ENCODE measurements at regions not wholly inside any gene's neighbourhood (a gene's known extent, or its start where the extent isn't known, plus 50 kb on each side); places are given as distances from the start of the nearest gene placed in this dataset.

DNA sequence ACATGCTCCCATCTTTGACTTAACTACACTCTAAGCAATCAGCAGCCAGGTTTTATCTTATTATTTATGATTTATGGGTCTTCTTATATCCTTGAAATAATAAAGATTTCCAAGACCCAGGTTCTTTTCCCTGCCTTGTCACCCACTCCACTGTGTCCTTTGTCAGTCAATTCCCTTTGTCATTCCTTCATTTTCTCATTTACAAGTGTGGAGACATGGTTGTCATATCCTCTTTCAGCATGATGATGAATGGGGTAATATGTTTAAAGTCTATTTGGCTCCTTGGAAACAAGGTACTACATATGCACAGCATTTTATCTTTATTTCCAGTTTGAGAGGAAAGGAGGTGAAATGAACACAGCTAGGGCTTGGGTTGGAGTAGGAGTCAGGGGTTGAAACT is 521.8 kb downstream of the LMO7 start:
- Mint-ChIP-seq H3K9me3 (no peaks in the 10 kb centered on the region), H3K4me3 (no peak overlapping the region), H3K27me3 (no peaks in the 10 kb centered on the region), H3K27ac (no peak overlapping the region), H3K4me1 (no peaks in the 10 kb centered on the region), H3K36me3 (ENCODE audit: low read depth) (no peaks in the 10 kb centered on the region)
- TF ChIP-seq CTCF (IDR thresholded peaks at IDR 0.05): no peak
- ChIA-PET POLR2A (no interaction called here), CTCF (no interaction called here)
- DNase-seq (no peak), ATAC-seq (ENCODE audit: low read depth) (no peak)
- intact Hi-C loops (cut with micrococcal nuclease): no loop called here

DNA sequence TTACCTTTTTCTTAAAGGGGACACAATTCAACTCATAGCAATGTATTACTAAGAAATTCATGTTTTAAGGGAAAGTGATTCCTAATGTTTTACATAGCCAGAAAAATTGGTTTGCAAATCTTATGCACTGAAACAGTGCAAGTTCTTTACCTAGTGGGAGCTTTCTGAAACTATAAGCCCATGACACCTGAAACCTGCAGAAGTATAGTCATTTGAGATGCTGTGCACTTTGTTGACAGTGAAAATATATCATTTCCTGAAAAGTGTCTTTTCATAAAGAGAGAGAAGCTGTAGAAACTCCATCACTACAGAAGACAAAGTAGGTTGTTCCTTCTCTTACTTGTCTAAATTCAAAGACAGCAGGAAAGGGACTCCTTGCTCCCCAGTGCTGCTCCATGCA is 517.1 kb downstream of the LMO7 start:
- Mint-ChIP-seq H3K4me3 (no peak overlapping the region), H3K4me1 (no peaks in the 10 kb centered on the region), H3K27me3 (no peaks in the 10 kb centered on the region), H3K9me3 (no peaks in the 10 kb centered on the region), H3K36me3 (ENCODE audit: low read depth) (no peaks in the 10 kb centered on the region), H3K27ac (no peak overlapping the region)
- TF ChIP-seq CTCF (IDR thresholded peaks at IDR 0.05): no peak
- DNase-seq (no peak), ATAC-seq (ENCODE audit: low read depth) (no peak)
- ChIA-PET POLR2A (no interaction called here), CTCF (no interaction called here)
- intact Hi-C loops (cut with micrococcal nuclease): no loop called here

GRCh38 chr13:76148926-76149325 is 512.8 kb downstream of the LMO7 start:
- ATAC-seq (ENCODE audit: low read depth): no peak
- DNase-seq: no peak
- intact Hi-C loops (cut with micrococcal nuclease): no loop called here
- no peaks in the 10 kb centered on the region for H3K9me3 Mint-ChIP-seq
- H3K36me3 Mint-ChIP-seq (ENCODE audit: low read depth): no peaks in the 10 kb centered on the region
- no peak overlapping the region for H3K4me3 Mint-ChIP-seq
- H3K27ac Mint-ChIP-seq: no peak overlapping the region
- no peak for TF ChIP-seq CTCF (IDR thresholded peaks at IDR 0.05)
- H3K4me1 Mint-ChIP-seq: no peaks in the 10 kb centered on the region
- POLR2A ChIA-PET: no interaction called here
- CTCF ChIA-PET: no interaction called here
- H3K27me3 Mint-ChIP-seq: no peaks in the 10 kb centered on the region

DNA sequence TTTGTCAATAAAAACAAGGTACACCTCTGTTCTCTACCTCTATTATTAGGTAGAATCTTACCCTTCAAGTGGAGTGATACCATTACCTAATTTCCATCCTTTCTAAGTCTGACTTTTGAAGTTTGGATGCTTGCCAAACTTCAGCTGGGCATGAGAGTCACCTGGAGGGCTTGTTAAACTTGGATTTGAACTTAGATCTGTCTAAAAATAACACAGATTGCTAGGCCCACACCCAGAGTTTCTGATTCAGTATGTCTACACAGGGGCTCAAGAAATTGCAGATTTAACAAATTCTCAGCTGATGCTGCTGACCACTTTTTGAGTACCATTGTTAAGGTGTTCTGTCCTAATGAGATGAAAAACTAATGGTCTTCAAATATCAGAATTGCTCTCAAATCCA is 512.2 kb downstream of the LMO7 start:
- no peak overlapping the region for H3K27ac Mint-ChIP-seq
- H3K9me3 Mint-ChIP-seq: no peaks in the 10 kb centered on the region
- DNase-seq (no peak), ATAC-seq (ENCODE audit: low read depth) (no peak)
- no peak overlapping the region for H3K4me3 Mint-ChIP-seq
- POLR2A ChIA-PET: no interaction called here
- H3K36me3 Mint-ChIP-seq (ENCODE audit: low read depth): no peaks in the 10 kb centered on the region
- H3K4me1 Mint-ChIP-seq: no peaks in the 10 kb centered on the region
- TF ChIP-seq CTCF (IDR thresholded peaks at IDR 0.05): no peak
- CTCF ChIA-PET: no interaction called here
- intact Hi-C loops (cut with micrococcal nuclease): no loop called here
- no peaks in the 10 kb centered on the region for H3K27me3 Mint-ChIP-seq

- no peaks in the 10 kb centered on the region for H3K36me3 Mint-ChIP-seq (ENCODE audit: low read depth)
- no peaks in the 10 kb centered on the region for H3K4me1 Mint-ChIP-seq
- H3K27ac Mint-ChIP-seq: no peak overlapping the region
- no peak overlapping the region for H3K4me3 Mint-ChIP-seq
- CTCF ChIA-PET: no interaction called here
- peaks cover 4% of the 10 kb centered on the region for H3K9me3 Mint-ChIP-seq
- intact Hi-C loops (cut with micrococcal nuclease): no loop called here
- POLR2A ChIA-PET: no interaction called here
- no peak for ATAC-seq (ENCODE audit: low read depth)
- TF ChIP-seq CTCF (IDR thresholded peaks at IDR 0.05): no peak
- DNase-seq: no peak
- no peaks in the 10 kb centered on the region for H3K27me3 Mint-ChIP-seq
Measured at GRCh38 chr13:76132532-76132931, 496.4 kb downstream of the LMO7 start.
